ENCODE measurements at regions not wholly inside any gene's neighbourhood (a gene's known extent, or its start where the extent isn't known, plus 50 kb on each side); places are given as distances from the start of the nearest gene placed in this dataset.
A peak's percentile ranks its signal among the peaks of the same experiment; 100 is the strongest.

- no peaks in the 10 kb centered on the region for H3K27me3 ChIP-seq (ENCODE audit: insufficient read depth, poor library complexity, severe bottlenecking)
- H3K4me3 ChIP-seq (ENCODE audit: severe bottlenecking), result no peak overlapping the region
- no peaks in the 10 kb centered on the region for H3K36me3 ChIP-seq (ENCODE audit: low read depth)
- DNase-seq (ENCODE audit: low spot score) (no peak), ATAC-seq (ENCODE audit: low read depth) (no peak)
- no peaks in the 10 kb centered on the region for H3K9me3 ChIP-seq (ENCODE audit: severe bottlenecking)
- no peak overlapping the region for H3K27ac ChIP-seq (ENCODE audit: poor library complexity, severe bottlenecking)
- TF ChIP-seq, protein P1, sequence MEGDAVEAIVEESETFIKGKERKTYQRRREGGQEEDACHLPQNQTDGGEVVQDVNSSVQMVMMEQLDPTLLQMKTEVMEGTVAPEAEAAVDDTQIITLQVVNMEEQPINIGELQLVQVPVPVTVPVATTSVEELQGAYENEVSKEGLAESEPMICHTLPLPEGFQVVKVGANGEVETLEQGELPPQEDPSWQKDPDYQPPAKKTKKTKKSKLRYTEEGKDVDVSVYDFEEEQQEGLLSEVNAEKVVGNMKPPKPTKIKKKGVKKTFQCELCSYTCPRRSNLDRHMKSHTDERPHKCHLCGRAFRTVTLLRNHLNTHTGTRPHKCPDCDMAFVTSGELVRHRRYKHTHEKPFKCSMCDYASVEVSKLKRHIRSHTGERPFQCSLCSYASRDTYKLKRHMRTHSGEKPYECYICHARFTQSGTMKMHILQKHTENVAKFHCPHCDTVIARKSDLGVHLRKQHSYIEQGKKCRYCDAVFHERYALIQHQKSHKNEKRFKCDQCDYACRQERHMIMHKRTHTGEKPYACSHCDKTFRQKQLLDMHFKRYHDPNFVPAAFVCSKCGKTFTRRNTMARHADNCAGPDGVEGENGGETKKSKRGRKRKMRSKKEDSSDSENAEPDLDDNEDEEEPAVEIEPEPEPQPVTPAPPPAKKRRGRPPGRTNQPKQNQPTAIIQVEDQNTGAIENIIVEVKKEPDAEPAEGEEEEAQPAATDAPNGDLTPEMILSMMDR (IDR thresholded peaks at IDR 0.05; ENCODE audit: poor library complexity, severe bottlenecking), result no peak
- no peaks in the 10 kb centered on the region for H3K4me1 ChIP-seq (ENCODE audit: insufficient read depth, poor library complexity, severe bottlenecking)
These were observed 283.9 kb upstream of the MAN1A1 start for GRCh38 chr6:119633461-119633860.

DNA sequence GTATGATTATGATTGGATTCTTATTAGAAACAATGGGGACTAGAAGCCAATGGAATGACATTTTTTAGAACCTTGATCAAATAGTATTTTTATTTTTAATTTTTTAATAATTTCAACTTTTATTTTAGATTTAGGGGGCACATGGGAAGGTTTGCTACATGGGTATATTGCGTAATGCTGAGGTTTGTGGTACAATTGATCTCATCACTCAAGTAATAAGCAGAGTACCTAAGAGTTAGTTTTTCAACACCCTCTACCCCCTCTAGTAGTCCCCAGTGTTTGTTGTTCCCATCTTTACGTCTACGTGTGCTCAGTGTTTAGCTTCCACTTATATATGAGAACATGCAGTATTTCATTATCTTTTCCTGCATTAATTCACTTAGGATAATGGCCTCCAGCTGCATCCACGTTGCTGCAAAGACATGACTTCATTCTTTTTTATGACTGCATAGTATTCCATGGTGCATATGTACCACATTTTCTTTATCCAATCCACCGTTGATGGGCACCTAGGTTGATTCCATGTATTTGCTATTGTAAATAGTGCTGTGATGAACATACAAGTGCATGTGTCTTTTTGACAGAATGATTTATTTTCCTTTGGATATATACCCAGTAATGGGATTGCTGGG is 281.1 kb upstream of the MAN1A1 start:
- TF ChIP-seq, protein P1 (IDR thresholded peaks at IDR 0.05; ENCODE audit: poor library complexity, severe bottlenecking), result no peak
- no peak overlapping the region for H3K4me3 ChIP-seq (ENCODE audit: severe bottlenecking)
- H3K4me1 ChIP-seq (ENCODE audit: insufficient read depth, poor library complexity, severe bottlenecking), result peaks cover 2% of the 10 kb centered on the region
- H3K27me3 ChIP-seq (ENCODE audit: insufficient read depth, poor library complexity, severe bottlenecking), result no peaks in the 10 kb centered on the region
- no peak for ATAC-seq (ENCODE audit: low read depth)
- H3K27ac ChIP-seq (ENCODE audit: poor library complexity, severe bottlenecking), result no peak overlapping the region
- H3K36me3 ChIP-seq (ENCODE audit: low read depth), result no peaks in the 10 kb centered on the region
- DNase-seq (ENCODE audit: low spot score), result no peak
- no peaks in the 10 kb centered on the region for H3K9me3 ChIP-seq (ENCODE audit: severe bottlenecking)

- Histone ChIP-seq H3K9me3 (ENCODE audit: severe bottlenecking) (no peaks in the 10 kb centered on the region), H3K4me3 (ENCODE audit: severe bottlenecking) (no peak overlapping the region), H3K27ac (ENCODE audit: poor library complexity, severe bottlenecking) (no peak overlapping the region), H3K36me3 (ENCODE audit: low read depth) (no peaks in the 10 kb centered on the region), H3K4me1 (ENCODE audit: insufficient read depth, poor library complexity, severe bottlenecking) (peaks cover 2% of the 10 kb centered on the region), H3K27me3 (ENCODE audit: insufficient read depth, poor library complexity, severe bottlenecking) (no peaks in the 10 kb centered on the region)
- TF ChIP-seq, protein P1 (IDR thresholded peaks at IDR 0.05; ENCODE audit: poor library complexity, severe bottlenecking), result no peak
- DNase-seq (ENCODE audit: low spot score) (no peak), ATAC-seq (ENCODE audit: low read depth) (no peak)
These were observed 279.4 kb upstream of the MAN1A1 start for GRCh38 chr6:119628691-119629594.

DNA sequence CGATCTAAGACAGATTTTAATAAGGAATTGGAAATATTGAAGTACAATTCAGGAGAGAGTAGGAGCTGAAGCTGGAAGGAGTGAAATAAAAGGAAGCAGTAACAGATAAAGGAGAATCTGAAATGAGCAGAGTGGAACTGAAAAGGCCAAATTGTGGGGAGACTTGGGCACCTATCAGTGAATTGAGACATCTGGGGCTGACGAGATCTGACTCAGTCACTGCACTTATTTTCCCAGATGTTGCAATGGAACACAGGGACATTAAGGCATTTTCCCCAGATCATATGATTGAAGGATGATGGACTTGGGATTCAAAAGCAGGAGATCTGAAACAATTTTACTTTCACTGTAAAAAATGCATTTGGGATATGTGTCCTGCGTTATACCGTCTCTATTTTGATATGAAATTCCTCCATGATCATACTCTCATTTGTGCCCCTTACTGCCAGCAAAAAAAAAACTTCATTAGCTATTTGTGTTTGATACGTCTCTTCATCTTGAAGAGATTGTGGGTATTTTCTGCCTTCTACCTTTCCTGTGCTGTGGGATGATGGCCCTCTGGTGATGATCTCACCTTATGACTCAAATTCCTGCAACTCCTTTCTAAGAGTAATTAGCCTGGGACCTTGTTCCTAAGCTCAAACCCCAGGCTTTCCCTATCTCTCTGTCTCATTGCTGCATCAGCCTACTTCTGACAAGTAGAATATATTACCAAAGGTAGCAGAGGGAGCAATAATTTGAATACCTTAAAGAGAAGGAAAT is 278.5 kb upstream of the MAN1A1 start:
- H3K27ac ChIP-seq (ENCODE audit: poor library complexity, severe bottlenecking), result peak overlapping the region; percentile 14

More for the DNA sequence above, 278.5 kb upstream of the MAN1A1 start:
- DNase-seq (ENCODE audit: low spot score), result no peak
- no peaks in the 10 kb centered on the region for H3K36me3 ChIP-seq (ENCODE audit: low read depth)
- TF ChIP-seq, protein P1 (IDR thresholded peaks at IDR 0.05; ENCODE audit: poor library complexity, severe bottlenecking), result peak; percentile 54
- peak; percentile 90 for ATAC-seq (ENCODE audit: low read depth)
- peaks cover 2% of the 10 kb centered on the region for H3K4me1 ChIP-seq (ENCODE audit: insufficient read depth, poor library complexity, severe bottlenecking)
- no peak overlapping the region for H3K4me3 ChIP-seq (ENCODE audit: severe bottlenecking)
- no peaks in the 10 kb centered on the region for H3K9me3 ChIP-seq (ENCODE audit: severe bottlenecking)
- no peaks in the 10 kb centered on the region for H3K27me3 ChIP-seq (ENCODE audit: insufficient read depth, poor library complexity, severe bottlenecking)
